ENCODE measurements at regions not wholly inside any gene's neighbourhood (a gene's known extent, or its start where the extent isn't known, plus 50 kb on each side); places are given as distances from the start of the nearest gene placed in this dataset.

DNA sequence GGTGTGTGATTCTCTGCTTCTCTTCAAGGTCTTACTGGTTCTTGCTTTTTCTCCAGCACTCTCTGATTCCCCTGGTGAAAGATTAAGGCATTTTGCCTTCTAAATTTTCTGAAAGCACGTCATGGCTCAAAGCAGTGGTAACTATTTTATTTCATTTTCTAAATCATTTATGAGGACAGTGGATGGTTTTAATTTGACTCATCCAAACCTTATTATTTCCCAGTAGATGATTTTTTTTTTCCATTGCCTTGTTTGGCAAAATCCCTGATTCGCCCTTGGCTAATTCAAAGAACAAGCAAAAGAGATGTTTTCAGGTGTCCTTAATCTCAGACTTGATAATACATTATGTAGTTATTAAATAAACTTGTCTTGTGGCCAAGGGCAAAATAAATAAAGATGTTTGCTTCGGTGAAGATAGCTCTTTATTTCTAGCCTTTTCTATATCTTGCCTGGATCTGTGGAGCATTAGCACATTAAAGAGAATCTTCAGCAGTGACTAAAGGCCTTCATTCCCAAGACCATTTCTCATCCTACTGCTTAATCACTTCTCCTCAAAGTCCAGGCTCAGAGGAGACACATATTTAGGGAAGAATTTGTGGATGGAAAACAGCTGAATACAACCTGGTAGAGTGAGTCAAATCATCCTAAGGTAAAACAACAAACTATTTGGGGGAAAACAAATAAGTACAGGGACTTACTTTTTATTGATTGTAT is 359.8 kb downstream of the DUSP10 start:
- no peak for DNase-seq

DNA sequence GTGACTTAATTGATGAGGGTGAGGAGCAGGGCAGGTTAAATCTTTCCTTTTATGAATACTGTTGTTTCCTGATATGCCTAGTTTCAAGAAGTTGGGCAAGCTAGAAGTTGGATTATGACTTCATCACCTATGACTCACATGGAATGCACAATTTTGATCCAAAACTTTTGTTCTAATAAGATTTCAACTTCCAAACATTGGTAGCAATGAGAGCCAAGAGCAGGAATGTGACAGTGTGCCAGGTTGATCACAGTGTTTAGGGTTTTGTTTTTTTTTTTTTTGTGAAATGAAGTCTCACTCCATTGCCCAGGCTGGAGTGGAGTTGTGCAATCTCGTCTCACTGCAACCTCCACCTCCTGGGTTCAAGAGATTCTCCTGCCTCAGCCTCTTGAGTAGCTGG is 349.4 kb downstream of the DUSP10 start:
- DNase-seq: no peak

DNA sequence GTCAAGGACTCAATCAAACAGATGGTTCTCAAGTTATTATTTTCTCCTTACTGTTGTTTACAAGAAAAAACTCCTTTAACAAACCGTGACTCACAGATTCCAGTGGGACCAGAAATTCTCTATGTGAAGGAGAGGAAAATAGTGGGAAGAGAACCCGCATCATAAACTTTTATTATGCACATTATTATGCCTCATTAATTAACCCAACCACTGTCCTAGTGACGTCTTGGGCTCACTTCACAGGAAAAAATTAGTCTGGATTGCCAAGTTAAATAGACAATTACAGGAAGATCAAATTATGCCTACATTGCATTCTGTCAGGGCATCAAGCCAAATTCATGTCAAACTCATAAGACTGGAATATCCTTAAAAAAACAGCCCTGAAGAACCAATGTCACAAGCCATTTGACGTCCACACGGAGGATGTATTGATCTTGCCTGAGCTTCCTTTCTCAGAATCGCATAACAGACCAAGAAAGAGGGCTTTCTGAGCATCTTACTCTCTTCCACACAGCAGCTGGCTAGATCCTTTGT is 347.8 kb downstream of the DUSP10 start:
- DNase-seq: no peak

DNA sequence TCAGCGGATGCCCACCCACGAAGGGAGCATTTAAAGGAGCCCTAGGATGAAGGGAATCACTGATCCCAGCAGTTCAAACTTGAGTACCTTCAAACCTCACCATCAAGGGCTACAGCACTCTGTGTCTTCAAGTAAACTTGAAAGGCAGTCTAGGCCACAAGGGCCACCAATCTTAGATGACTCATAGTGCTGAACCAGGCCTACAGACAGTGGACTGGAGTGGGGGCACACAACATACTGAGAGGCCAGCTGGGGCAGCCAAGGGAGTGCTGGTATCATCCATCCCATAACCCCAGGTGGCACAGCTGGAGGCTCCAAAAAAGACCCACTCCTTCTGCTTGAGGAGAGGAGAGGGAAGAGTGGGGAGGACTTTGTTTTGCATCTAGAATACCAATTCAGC is 345.4 kb downstream of the DUSP10 start:
- DNase-seq: no peak

DNA sequence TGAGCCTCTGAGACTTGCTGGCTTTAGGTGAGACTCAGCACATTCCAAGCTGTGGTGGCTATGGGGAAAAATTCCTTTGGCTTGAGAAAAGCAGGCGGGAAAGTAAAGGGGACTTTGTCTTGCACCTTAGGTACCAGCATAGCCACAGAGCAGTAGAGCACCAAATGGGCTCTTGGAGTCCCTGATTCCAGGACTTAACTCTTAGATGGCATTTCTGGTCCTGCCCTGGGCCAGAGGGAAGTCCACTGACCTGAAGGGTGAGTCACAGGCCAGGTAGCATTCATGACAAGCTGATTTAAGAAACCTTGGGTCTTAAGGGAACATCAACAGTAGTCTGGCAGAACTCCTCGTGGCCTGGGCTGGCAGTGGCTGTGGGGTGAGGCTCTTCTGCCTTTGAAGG is 344.7 kb downstream of the DUSP10 start:
- DNase-seq: no peak

DNA sequence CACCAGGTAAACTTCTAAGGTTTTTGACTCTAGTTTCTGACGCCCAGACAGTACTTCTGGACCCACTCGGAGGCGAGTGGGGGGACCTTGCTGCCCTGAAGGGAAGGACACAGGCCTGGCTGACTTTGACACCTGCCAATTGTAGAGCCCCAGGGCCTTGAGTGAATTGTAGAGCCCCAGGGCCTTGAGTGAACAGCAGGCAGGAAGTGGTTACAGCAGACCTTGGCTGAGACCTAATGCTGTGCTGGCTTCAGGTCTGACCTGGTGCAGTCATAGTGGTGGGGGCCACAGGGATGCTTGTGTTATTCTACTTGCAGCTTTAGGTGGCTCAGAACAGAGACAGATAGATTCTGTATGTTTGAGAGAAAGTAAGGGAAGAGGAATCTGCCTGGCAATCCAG is 344.3 kb downstream of the DUSP10 start:
- DNase-seq: no peak

DNA sequence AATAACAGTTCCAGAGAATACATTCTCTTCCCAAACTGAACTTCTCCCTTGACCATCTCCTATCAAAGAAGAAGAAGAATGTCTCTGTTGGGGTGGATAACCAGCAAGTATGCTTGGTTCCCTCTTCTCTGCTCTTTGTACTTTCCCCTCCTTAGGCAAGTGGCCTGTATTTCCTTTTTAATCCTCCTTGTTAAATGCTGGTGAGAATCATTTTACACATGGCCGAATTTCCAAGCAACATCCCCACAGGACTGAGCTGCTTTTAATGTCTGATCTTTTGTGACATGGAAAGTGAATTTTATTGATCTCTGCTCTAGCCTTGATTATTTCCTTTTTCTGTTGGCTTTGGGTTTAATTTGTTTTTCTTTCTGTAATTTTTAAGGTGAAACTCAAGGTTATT is 336.7 kb downstream of the DUSP10 start:
- no peak for DNase-seq

DNA sequence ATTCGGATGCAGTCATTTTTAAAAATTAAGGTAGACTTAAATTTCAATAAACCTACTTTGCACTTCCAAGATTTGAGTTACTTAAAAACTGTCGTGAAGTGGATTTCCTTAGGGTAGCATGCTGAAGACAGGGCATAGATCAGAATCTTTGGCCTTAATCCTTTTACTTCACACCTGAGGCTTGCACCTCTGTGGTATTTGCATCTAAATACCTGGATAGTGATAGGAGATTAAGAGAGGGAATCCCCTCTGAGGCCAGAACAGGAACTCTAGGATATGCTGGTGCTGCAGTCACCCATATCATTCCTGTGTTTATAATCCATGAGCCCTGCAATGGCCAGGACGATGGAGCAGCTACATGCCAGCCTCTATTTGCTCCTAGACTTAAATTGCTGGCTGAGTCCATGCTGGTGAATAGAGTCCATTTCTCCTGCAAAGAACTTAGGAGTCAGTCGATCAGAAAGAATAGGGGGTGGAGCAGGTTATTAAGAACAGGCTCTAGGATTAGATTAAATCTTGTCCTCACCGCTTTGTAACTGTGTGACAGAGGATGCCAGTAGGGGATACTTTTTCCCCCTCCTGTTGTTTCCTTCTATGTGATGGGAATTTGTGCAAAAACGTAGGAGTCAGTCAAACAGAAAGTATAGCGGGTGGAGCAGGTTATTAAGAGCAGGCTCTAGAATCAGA is 333.6 kb downstream of the DUSP10 start:
- DNase-seq: no peak

DNA sequence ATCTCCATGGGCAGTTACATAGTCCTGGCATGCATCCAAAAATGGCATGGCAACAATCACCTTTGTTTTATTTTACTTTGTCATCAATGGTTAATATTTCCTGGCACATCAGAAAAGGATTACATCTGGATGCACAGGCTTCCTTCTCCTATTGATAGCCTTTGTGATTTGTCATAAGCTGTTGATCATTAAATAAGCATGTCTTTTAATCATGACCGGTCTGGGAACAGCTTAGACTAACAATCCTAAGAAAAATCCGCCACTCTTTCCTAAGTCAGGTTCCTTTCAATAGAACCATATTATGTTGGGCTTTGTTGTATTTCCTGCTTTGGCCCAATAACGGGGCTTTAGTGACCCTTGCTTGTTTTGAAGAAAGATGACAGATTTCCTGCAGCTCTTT is 330.6 kb downstream of the DUSP10 start:
- DNase-seq: no peak

DNA sequence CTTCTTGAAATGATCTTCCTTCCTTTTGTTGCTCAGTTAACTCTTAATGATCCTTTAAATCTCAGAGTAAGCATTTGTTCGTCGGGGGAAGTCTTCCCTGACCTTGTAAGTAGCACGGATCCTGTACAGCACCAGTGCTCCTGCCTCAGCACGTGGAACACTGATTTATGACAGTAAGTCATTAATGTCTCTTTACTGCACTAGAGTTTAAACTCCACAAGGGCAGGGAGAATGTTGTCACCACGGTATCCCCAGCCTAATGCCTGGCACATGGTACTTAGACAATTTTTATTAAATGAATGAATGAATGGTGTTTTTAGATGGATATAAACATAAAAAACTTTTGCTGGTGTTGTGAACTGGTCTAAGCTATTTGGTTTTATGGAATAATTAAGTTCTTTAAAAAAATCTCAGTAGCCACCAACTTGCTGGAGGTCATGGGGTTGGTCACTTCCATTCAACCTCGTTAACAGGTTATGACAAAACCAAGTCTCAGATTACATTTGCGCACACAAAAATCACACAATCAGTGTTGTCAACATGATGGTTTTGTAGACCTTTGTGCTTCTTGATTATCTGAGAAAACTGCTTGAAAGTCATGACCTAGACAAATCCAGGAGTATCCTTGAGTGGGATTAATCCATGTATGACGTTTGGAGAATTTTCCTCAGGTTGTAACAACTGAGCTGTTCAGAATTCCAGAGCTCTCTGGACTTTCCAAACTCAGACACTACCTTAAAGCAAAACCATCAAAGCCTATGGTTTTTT is 326.9 kb downstream of the DUSP10 start:
- DNase-seq: no peak

DNA sequence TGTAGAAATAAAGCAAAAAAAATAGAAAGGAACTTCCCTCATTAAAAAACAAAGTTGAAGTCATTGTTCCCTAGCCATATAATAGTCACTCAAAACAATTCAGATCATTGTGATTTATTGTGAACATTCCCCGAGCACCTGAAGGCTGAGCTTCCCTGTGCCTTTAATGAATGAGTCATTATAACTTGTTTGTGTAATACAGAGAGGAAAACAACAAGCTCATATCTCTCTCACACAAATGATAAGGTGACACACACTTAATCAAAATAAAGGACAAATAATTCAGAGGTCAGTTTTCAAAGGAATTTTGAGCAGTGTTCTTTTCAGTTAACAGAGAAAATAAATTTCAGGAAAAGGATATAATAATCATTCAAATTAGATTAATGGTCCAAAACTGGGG is 326.2 kb downstream of the DUSP10 start:
- no peak for DNase-seq

DNA sequence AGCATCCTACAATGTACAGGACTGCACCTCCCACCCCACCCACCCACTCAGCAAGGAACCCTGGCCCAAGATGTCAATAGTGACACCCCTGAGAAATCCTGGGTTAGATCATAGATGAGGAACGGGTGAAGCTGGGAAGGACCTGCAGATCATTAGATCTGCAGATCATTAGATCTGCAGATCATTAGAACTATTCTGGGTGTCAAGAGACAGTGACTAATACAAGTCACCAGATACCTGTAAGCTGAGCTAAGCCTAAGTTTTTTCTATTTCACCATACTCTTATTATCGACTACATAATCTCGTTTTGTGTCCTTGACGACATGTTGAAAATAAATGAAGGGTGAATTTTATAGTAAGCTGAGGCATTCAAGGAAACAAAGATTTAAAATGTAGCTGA is 325.7 kb downstream of the DUSP10 start:
- DNase-seq: no peak

DNA sequence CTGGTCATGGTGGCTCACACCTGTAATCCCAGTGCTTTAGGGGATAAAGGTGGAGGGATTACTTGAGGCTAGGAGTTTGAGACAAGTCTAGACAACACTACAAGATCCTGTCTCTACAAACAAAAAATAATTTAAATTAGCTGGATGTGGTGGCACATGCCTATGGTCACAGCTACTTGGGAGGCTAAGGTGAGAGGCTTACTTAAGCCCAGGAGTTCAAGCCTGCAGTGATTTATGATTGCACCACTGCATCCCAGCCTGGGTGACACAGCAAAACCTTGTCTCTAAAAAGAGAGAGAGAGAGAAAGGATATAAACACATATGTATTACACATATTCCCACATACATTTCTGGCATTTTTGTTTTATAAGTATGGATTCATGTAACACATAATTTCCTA is 325.2 kb downstream of the DUSP10 start:
- no peak for DNase-seq

DNA sequence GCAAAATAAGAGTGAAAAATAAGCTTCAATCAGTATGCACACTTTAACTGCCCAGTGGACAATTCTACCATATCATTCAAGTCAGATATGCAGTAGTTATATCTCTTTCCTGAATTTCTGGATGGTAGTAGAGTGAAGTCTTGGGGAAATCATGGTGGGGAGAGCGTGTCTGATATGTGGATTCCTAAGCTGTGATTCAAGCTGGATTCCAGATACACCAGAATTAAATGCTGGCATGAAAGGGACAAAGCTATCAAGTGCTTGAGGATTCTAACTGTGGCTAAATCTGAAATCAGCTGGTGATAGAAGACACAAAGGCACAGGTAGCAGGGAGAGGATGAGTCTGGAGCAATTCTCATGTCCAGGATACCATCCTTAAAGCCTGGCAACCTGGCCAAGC is 323.5 kb downstream of the DUSP10 start:
- DNase-seq: no peak

DNA sequence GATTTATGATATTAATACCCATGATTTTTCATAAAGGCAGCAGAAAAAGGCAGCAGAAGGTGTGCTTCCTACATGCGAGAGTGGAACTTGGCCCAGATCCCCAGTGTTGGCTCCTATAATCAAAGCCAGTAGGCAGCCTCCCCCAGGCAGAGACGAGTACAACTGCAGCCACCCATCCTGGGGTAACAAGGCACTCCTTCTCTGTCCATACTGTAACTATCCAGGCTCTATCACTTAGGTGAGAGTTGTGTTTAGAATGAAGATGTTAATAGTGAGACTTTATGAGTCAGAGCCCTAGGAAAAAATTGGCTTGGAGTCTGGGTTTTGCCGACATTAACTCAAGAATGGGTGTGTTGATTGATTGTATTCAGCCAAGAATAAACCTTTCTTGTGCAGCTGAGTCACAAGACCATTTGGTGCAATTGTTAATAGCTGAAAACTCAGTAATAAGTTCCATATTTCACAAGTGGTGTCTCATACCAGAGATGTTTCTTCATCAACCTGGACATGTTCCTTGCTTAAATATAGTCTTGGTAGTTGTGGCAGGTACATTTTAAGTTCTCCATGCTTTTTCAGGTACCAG is 322.3 kb downstream of the DUSP10 start:
- no peak for DNase-seq

DNA sequence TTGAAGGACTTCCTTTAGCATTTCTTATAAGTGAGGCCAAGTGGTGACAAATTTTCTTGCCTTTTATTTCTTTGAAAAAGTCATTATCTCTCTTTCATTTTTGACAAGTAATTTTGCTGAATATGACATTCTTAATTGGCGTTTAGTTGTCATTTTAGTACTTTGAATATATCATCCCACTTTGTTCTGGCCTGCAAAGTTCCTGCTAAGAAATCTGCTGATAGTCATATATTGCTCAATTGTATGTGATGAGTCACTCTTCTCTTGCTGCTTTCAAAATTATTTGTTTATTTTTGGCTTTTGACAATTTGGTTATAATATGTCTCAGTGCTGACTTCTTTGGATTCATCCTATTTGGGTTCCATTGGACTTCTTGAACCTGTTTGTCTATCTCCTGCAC is 312.6 kb downstream of the DUSP10 start:
- no peak for DNase-seq

DNA sequence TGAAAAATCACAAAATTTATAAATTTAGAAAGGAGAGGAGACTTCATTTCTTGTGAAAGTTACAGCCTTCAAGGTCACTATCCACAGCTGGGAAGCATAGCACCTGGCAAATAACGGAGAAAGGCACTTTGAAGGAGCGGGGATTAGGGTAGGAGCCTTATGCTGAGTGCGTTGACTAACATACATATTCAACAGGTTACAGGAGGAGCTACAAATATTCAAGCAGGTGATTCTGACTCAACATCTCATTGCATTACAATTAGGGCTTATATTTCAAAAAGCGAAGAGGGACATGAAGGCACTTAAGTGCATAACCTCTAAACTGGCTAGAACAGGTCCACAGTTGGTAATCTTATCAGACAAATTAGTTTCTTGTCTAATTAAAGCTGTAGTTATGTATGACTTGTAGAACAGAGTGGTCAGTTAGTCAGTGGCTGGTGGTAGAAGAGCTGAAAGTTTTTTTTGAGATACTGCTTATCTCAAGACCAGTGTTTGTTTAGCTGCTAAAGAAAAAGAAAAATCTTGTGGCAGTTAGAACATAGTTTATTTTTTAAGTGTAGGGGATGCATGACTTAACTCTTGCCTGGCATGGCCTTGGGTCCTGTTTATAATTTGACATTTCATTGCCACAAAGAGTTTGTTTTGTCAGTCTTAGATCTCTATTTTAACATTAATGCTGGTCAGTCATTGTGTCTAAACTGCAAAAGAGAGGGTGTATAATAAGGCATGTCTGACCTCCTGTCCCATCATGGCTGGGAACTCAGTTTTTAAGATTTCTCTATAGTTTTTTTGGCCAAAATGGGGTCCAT is 311.5 kb downstream of the DUSP10 start:
- no peak for DNase-seq

DNA sequence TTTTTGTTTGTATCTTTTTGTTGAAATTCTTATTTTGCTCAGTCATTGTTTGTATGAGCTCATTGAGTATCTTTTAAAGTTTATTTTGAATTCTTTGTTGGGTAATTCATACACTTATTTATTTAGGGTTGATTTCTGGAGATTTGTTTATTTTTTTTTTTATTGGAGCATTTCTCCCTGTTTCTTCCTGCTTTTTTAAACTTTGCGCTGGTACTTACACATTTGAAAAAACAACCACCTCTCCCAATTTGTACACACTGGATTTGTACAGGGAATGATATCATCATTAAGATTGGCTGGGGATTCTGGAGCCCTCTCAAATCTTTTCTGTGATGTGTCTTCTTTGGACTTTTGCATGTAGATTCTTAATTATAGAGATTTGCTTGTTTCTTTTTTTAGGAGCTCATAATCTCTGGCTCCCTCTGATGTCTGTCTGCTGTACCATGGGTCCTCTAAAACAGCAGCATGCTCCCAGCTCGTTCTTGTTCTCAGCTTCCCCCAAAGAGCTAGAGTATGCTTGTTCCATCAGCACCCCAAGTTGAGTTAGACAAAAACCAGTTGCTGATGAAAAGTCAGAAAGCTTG is 310.7 kb downstream of the DUSP10 start:
- DNase-seq: no peak

DNA sequence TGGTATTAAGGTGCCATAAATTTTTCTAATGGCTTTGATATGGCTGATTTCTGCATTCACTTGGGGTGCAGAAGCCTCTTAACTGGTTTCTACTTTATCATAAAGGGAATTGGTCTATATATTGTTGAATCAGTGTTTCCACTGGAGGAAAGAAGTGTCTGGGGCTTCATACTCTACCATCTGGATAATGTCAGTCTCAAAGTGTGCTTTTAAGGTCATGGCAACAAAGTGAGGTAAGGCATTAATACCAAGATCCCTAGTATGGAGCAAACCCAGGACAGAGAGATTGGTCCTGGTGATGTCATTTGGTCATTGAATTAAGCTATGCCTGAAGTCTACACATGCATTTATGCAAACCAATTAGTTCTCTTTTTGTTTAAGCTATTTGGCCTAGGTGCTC is 309.9 kb downstream of the DUSP10 start:
- no peak for DNase-seq

DNA sequence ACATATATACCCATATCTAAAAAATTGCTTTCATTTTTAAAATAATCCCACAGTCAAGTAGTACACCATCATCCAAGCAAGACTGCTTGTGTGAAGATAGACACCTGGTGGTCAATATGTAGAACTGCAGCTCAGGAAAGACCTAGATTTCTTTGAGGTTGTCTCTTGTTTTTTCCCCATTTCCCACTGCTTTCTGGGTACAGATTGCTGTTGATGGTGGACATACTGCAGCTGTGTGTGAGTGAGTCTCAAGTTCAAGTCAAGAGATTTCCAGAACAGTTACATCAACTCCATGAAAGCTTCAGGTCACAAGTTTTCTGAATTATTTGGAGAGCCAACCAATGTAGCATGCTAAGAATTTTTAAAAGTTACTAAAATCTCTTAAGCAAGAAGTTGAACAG is 306.4 kb downstream of the DUSP10 start:
- peak; percentile 28 for DNase-seq

DNA sequence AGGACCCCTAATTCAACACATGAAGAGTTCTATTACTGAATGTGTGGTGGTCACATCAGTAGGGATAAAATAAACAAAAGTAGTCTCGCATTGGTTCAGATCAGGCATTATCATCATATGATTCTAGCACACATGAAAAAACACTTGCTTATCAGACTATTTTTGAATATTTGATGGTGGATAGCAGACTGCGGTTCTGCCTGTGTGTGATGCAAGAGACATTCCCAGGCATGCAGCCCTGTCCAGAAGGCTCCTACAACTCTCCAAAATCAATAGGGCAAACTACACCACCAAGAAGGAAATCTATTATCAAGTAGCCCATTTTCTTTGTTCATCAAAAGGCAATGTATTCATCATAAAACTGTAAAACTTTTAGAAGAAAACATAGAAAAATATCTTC is 304.7 kb downstream of the DUSP10 start:
- DNase-seq: no peak

DNA sequence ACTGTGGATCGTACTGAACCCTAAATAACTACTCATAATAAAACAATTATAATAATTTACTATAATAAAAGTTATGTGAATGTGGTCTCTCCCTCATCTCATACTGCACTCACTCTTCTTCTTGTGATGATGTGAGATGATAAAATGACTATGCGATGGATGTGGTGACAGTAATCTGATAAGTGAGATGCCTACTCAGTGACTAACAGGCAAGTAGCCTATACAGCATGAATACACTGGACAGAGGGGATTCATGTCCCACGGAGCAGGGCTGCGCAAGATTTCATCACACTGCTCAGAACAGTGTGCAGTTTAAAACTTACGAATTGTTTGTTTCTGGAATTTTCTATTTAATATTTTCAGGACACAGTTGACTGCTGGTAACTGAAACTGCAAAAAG is 304.0 kb downstream of the DUSP10 start:
- DNase-seq: no peak
